Stimulated activated CD4-positive, alpha-beta T cell treated with anti-CD3 and anti-CD28 coated beads, Interleukin-4, amount 100 ng/mL, for 48 hours (primary cell): ENCODE measurements at regions not wholly inside any gene's neighbourhood (a gene's known extent, or its start where the extent isn't known, plus 50 kb on each side); places are given as distances from the start of the nearest gene placed in this dataset.

ENCODE experiments used
- DNase-seq, 2 donors: peaks; one replicate each; pipeline ENCODE4 v3.0.0-alpha.2; 2020; ENCODE audit warnings: low read depth in 2 of 2

GRCh38 chr3:70558956-70559355 is 246.5 kb upstream of the MDFIC2 start:
- no peak for DNase-seq

- DNase-seq, result no peak
These were observed 245.5 kb upstream of the MDFIC2 start for GRCh38 chr3:70557976-70558375.

GRCh38 chr3:70556056-70556455 is 243.6 kb upstream of the MDFIC2 start:
- no peak for DNase-seq

- DNase-seq, result no peak
These were observed 241.7 kb upstream of the MDFIC2 start for GRCh38 chr3:70554170-70554569.

- peak; percentile 65 to 73 for DNase-seq
These were observed 238.4 kb upstream of the MDFIC2 start for GRCh38 chr3:70550723-70551319.

GRCh38 chr3:70546679-70547078 is 234.2 kb upstream of the MDFIC2 start:
- DNase-seq, result no peak

- DNase-seq, result no peak
These were observed 231.1 kb upstream of the MDFIC2 start for GRCh38 chr3:70543493-70543892.

GRCh38 chr3:70539908-70540307 is 227.5 kb upstream of the MDFIC2 start:
- DNase-seq, result no peak

- no peak for DNase-seq
These were observed 220.4 kb upstream of the MDFIC2 start for GRCh38 chr3:70532806-70533205.

- no peak for DNase-seq
These were observed 219.5 kb upstream of the MDFIC2 start for GRCh38 chr3:70531838-70532489.

- no peak for DNase-seq
These were observed 218.7 kb upstream of the MDFIC2 start for GRCh38 chr3:70531063-70531657.

GRCh38 chr3:70530626-70531025 is 218.2 kb upstream of the MDFIC2 start:
- DNase-seq, result no peak

GRCh38 chr3:70527026-70527425 is 214.6 kb upstream of the MDFIC2 start:
- no peak for DNase-seq

- no peak for DNase-seq
These were observed 207.6 kb upstream of the MDFIC2 start for GRCh38 chr3:70519913-70520659.

- no peak for DNase-seq
These were observed 206.6 kb upstream of the MDFIC2 start for GRCh38 chr3:70519026-70519425.

GRCh38 chr3:70518356-70518755 is 205.9 kb upstream of the MDFIC2 start:
- DNase-seq, result no peak

GRCh38 chr3:70517124-70517890 is 204.9 kb upstream of the MDFIC2 start:
- no peak for DNase-seq

GRCh38 chr3:70516076-70516475 is 203.6 kb upstream of the MDFIC2 start:
- no peak for DNase-seq

- no peak for DNase-seq
These were observed 195.0 kb upstream of the MDFIC2 start for GRCh38 chr3:70507486-70507885.

GRCh38 chr3:70506775-70507174 is 194.3 kb upstream of the MDFIC2 start:
- DNase-seq, result no peak

- DNase-seq, result no peak
These were observed 189.1 kb upstream of the MDFIC2 start for GRCh38 chr3:70501561-70501960.

GRCh38 chr3:70488816-70489215 is 176.4 kb upstream of the MDFIC2 start:
- no peak for DNase-seq
